HepG2 (cell line): ENCODE measurements at regions not wholly inside any gene's neighbourhood (a gene's known extent, or its start where the extent isn't known, plus 50 kb on each side); places are given as distances from the start of the nearest gene placed in this dataset.

Experiments used
- ATAC-seq: fragments of 200-7000 bp; cut with Tn5 transposase; 3 replicates; pipeline ENCODE4 v1.9.1; 2020; ENCODE audit warnings: mild to moderate bottlenecking, moderate library complexity
- BruUV-seq: library from RNA; stranded (reverse); fragments of 400-500 nt; replicated peaks from 2 replicates; lab custom pipeline; 2021; lab: Mats Ljungman, UMichigan
- CTCF ChIA-PET: fragments of 300-600 bp; formaldehyde crosslinking; extraction: SDS; loops from one replicate; lab custom pipeline; 2021; ENCODE audit warnings: low total read pairs, inconsistent platforms, low intra/inter-chr PET ratio; lab: Yijun Ruan, JAX
- POLR2A ChIA-PET: fragments of 350-600 bp; sonication (Branson Sonifier 250); formaldehyde crosslinking; loops from one replicate; lab custom pipeline; 2020; ENCODE audit warnings: antibody characterized with exemption, inconsistent platforms; lab: Yijun Ruan, JAX
- DNase-seq: peaks from one replicate; pipeline ENCODE4 v3.0.0-alpha.2; 2015; ENCODE audit warnings: low spot score
- FAIRE-seq: peaks from 3 replicates; lab custom pipeline; 2011; peaks lifted over from hg19 to GRCh38; lab: Jason Lieb, UNC
- H2AFZ ChIP-seq: one replicate; pipeline ENCODE4 v1.6.1; 2011; ENCODE audit warnings: low read length, inconsistent platforms
- H3K27ac ChIP-seq: fragments of 300-600 bp; 3 replicates; pipeline ENCODE4 v1.8.0; 2011; ENCODE audit warnings: mixed run types, mild to moderate bottlenecking, mixed read lengths, low read length, inconsistent platforms; ENCODE audit not compliant: insufficient read depth; ENCODE audit errors: extremely low read length
- H3K27me3 ChIP-seq, 2 experiments: fragments of 200-600 bp in 1 of 2; 2 replicates in 1 of 2; 3 replicates in 1 of 2; pipeline versions ENCODE4 v1.6.0 to v1.8.0; 2011; ENCODE audit warnings: low read length in 2 of 2, mild to moderate bottlenecking in 2 of 2, moderate library complexity in 2 of 2, inconsistent platforms in 1 of 2; ENCODE audit not compliant: insufficient read depth in 2 of 2, control insufficient read depth in 1 of 2
- H3K36me3 ChIP-seq, 2 experiments: fragments of 200-600 bp in 1 of 2; replicated peaks in 1 of 2; 2 replicates in 1 of 2; 3 replicates in 1 of 2; pipeline versions ENCODE4 v1.5.1 to v1.8.0; 2011; ENCODE audit warnings: low read length in 2 of 2, inconsistent platforms in 1 of 2; ENCODE audit not compliant: insufficient read depth in 2 of 2, control insufficient read depth in 1 of 2
- H3K4me1 ChIP-seq: 2 replicates; pipeline ENCODE4 v1.5.1; 2012; ENCODE audit warnings: low read length, inconsistent platforms; ENCODE audit not compliant: insufficient read depth
- H3K4me2 ChIP-seq: 2 replicates; pipeline ENCODE4 v1.6.0; 2011; ENCODE audit warnings: low read depth, low read length, inconsistent platforms
- H3K4me3 ChIP-seq, 3 experiments: fragments of 200-600 bp in 1 of 3; sonication (generic), shearing (Covaris generic) in 1 of 3; replicated peaks in 1 of 3; 2 replicates each; pipeline ENCODE4 v1.5.1; 2011 to 2016; ENCODE audit warnings: low read length in 3 of 3, inconsistent platforms in 2 of 3, low read depth in 2 of 3, mild to moderate bottlenecking in 2 of 3, control low read depth in 1 of 3, mixed read lengths in 1 of 3; ENCODE audit not compliant: insufficient read depth in 1 of 3
- H3K79me2 ChIP-seq: one replicate; pipeline ENCODE4 v1.6.1; 2011; ENCODE audit warnings: low read length, inconsistent platforms; ENCODE audit not compliant: insufficient read depth
- H3K9ac ChIP-seq: 2 replicates; pipeline ENCODE4 v1.6.0; 2011; ENCODE audit warnings: mild to moderate bottlenecking, low read depth, low read length, inconsistent platforms; ENCODE audit not compliant: insufficient read depth
- H3K9me3 ChIP-seq: 2 replicates; pipeline ENCODE4 v1.5.1; 2012; ENCODE audit warnings: mild to moderate bottlenecking, low read length
- H4K20me1 ChIP-seq: 2 replicates; pipeline ENCODE4 v1.6.0; 2011; ENCODE audit warnings: inconsistent platforms, mild to moderate bottlenecking, low read length, moderate library complexity; ENCODE audit not compliant: insufficient read depth
- ATF7-NPFF ChIP-seq: sonication (generic); formaldehyde crosslinking; IDR thresholded peaks from 2 replicates; pipeline ENCODE4 v1.8.1; 2023; ENCODE audit warnings: mild to moderate bottlenecking, low read depth, missing genetic modification reagents, moderate library complexity
- KDM2A ChIP-seq: sonication (generic); formaldehyde crosslinking; IDR thresholded peaks from 2 replicates; pipeline ENCODE4 v1.4.0; 2020; ENCODE audit warnings: low read depth, missing genetic modification reagents, borderline replicate concordance
- SYNCRIP ChIP-seq: fragments of 200-400 bp; formaldehyde crosslinking; IDR thresholded peaks from 2 replicates; pipeline ENCODE4 v1.6.1; 2018; ENCODE audit warnings: mild to moderate bottlenecking, low read depth, low read length; ENCODE audit not compliant: insufficient read depth
- TCF7 ChIP-seq: sonication (generic); IDR thresholded peaks from 2 replicates; pipeline ENCODE4 v1.6.1; 2016; ENCODE audit warnings: antibody characterized with exemption, low read depth
- ZNF33A ChIP-seq: sonication (generic); formaldehyde crosslinking; IDR thresholded peaks from 2 replicates; pipeline ENCODE4 v1.5.1; 2020; ENCODE audit warnings: missing genetic modification reagents, mild to moderate bottlenecking, moderate library complexity, borderline replicate concordance
- WGBS: methylation state at CpG from one replicate; pipeline ENCODE4 v1.1.6; 2017; ENCODE audit warnings: low lambda C conversion rate; 5-methylcytosine and 5-hydroxymethylcytosine counted together
- in situ Hi-C: cut with HindIII; loops from 2 replicates; pipeline ENCODE4 v1.10.0; 2017; ENCODE audit warnings: low pct_unique_long_range_greater_than_20kb; ENCODE audit not compliant: extremely low pct_ligation_motif_present
- intact Hi-C: fragments of 100-400 bp; cut with micrococcal nuclease; formaldehyde crosslinking; loops from one replicate; pipeline ENCODE4 v1.10.0; 2022; ENCODE audit not compliant: unreplicated experiment
- TF ChIP-seq, protein P1 (sequence below): sonication (generic); formaldehyde crosslinking; IDR thresholded peaks from 2 replicates; pipeline ENCODE4 v1.4.0; 2020; ENCODE audit warnings: missing genetic modification reagents, borderline replicate concordance
- TF ChIP-seq, protein P2 (sequence below): sonication (generic); formaldehyde crosslinking; IDR thresholded peaks from 2 replicates; pipeline ENCODE4 v1.5.0; 2020; ENCODE audit warnings: missing genetic modification reagents

DNA sequence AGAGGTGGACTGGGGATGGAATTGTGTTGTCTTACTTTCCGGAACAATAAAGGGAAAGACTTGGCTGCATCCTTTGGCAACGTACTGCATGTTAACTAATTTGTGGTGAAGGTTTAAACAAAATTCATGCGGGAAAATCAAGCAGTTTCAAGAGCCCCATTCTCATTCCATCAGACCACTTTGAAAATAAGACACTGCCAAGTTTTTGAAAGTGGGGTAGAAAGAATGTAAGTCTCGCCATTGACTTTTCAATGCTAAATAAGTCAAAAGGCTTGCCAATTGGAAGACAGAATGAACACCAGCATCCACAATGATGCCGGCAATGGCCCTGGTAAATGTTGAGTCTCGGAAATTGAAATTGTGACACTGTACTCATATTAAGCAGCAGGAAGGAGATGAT lies 322.0 kb downstream of the RND3 start (continued):
- TF ChIP-seq, protein P1, sequence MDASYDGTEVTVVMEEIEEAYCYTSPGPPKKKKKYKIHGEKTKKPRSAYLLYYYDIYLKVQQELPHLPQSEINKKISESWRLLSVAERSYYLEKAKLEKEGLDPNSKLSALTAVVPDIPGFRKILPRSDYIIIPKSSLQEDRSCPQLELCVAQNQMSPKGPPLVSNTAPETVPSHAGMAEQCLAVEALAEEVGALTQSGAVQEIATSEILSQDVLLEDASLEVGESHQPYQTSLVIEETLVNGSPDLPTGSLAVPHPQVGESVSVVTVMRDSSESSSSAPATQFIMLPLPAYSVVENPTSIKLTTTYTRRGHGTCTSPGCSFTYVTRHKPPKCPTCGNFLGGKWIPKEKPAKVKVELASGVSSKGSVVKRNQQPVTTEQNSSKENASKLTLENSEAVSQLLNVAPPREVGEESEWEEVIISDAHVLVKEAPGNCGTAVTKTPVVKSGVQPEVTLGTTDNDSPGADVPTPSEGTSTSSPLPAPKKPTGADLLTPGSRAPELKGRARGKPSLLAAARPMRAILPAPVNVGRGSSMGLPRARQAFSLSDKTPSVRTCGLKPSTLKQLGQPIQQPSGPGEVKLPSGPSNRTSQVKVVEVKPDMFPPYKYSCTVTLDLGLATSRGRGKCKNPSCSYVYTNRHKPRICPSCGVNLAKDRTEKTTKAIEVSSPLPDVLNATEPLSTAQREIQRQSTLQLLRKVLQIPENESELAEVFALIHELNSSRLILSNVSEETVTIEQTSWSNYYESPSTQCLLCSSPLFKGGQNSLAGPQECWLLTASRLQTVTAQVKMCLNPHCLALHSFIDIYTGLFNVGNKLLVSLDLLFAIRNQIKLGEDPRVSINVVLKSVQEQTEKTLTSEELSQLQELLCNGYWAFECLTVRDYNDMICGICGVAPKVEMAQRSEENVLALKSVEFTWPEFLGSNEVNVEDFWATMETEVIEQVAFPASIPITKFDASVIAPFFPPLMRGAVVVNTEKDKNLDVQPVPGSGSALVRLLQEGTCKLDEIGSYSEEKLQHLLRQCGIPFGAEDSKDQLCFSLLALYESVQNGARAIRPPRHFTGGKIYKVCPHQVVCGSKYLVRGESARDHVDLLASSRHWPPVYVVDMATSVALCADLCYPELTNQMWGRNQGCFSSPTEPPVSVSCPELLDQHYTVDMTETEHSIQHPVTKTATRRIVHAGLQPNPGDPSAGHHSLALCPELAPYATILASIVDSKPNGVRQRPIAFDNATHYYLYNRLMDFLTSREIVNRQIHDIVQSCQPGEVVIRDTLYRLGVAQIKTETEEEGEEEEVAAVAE, result no peak
- TF ChIP-seq, protein P2, sequence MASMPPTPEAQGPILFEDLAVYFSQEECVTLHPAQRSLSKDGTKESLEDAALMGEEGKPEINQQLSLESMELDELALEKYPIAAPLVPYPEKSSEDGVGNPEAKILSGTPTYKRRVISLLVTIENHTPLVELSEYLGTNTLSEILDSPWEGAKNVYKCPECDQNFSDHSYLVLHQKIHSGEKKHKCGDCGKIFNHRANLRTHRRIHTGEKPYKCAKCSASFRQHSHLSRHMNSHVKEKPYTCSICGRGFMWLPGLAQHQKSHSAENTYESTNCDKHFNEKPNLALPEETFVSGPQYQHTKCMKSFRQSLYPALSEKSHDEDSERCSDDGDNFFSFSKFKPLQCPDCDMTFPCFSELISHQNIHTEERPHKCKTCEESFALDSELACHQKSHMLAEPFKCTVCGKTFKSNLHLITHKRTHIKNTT (CRISPR knock-in tag), result no peak

DNA sequence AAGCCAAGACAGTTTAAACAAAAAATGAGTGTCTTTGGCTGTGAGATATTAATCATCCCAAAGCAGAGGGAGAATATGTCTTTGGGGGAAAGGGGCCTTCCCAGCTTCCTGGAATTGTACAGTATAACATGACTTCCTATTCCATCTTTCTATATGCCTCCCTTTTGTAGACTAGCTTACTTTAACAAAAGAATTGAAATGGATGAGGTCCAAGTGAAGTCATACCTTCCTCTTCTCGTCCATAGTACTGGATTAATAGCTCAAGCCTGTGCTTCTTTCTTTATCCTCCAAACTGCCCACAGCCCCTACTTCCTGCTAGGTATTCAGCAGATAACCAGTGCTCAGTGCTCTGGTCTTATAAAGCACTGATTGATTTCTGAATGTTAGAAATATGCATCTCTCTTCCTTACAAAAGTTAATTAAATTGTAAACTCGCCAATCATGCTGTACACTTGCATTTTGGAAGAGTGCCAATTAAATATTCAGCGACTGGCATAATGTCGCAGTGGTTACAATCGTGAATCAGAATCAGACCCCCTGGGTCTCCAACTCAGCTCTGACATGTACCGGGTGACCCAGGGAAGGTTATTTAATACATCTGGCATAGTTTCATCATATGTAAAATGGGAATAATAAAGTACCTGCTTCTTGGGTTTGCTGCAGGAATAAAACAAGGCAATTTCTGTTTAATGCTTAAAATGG lies 325.1 kb downstream of the RND3 start:
- no peaks in the 10 kb centered on the region for H4K20me1 ChIP-seq

More for the DNA sequence above, 325.1 kb downstream of the RND3 start:
- CTCF ChIA-PET, result no interaction called here
- Histone ChIP-seq H3K4me1 (no peaks in the 10 kb centered on the region), H3K36me3 (no peaks in the 10 kb centered on the region), H3K4me3 (no peak overlapping the region)
- in situ Hi-C loops, result no loop called here
- TF ChIP-seq ZNF33A (CRISPR knock-in tag) (no peak), KDM2A (no peak), TCF7 (no peak), ATF7-NPFF (no peak), SYNCRIP (no peak)
- TF ChIP-seq, all 625 proteins: peak for 0
- Histone ChIP-seq H3K79me2 (no peaks in the 10 kb centered on the region), H3K27ac (no peak overlapping the region), H3K9ac (no peak overlapping the region), H3K4me2 (no peak overlapping the region), H2AFZ (no peak overlapping the region), H3K27me3 (no peaks in the 10 kb centered on the region), H3K9me3 (peaks cover 26% of the 10 kb centered on the region)
- FAIRE-seq (no peak), DNase-seq (no peak), ATAC-seq (no peak)
- intact Hi-C loops, result no loop called here
- 37% methylated on average over 6 of the region's 6 CpGs for WGBS
- POLR2A ChIA-PET, result no interaction called here
- BruUV-seq, result no TSS peak
